Bronchial epithelial cell (primary cell): ENCODE measurements at regions not wholly inside any gene's neighbourhood (a gene's known extent, or its start where the extent isn't known, plus 50 kb on each side); places are given as distances from the start of the nearest gene placed in this dataset.

ENCODE experiments used
- DNase-seq: peaks from one replicate; pipeline ENCODE4 v3.0.0-alpha.2; 2010; ENCODE audit warnings: low read depth
- FAIRE-seq: peaks from 2 replicates; lab custom pipeline; 2011; peaks lifted over from hg19 to GRCh38; lab: Jason Lieb, UNC
- H3K27me3 ChIP-seq: 2 replicates; pipeline ENCODE4 v1.5.1; 2011; ENCODE audit warnings: low read length; ENCODE audit not compliant: control insufficient read depth, insufficient read depth
- H3K36me3 ChIP-seq: 2 replicates; pipeline ENCODE4 v1.5.1; 2011; ENCODE audit warnings: low read length; ENCODE audit not compliant: control insufficient read depth, insufficient read depth
- H3K4me3 ChIP-seq: 2 replicates; pipeline ENCODE4 v1.5.1; 2011; ENCODE audit warnings: mild to moderate bottlenecking, low read depth, low read length, control low read depth
- TF ChIP-seq, protein P1 (sequence below): IDR thresholded peaks from 2 replicates; pipeline ENCODE4 v1.5.1; 2011; ENCODE audit warnings: mild to moderate bottlenecking, moderate library complexity, low read length, control low read depth, inconsistent platforms; ENCODE audit not compliant: insufficient read depth, severe bottlenecking

DNA sequence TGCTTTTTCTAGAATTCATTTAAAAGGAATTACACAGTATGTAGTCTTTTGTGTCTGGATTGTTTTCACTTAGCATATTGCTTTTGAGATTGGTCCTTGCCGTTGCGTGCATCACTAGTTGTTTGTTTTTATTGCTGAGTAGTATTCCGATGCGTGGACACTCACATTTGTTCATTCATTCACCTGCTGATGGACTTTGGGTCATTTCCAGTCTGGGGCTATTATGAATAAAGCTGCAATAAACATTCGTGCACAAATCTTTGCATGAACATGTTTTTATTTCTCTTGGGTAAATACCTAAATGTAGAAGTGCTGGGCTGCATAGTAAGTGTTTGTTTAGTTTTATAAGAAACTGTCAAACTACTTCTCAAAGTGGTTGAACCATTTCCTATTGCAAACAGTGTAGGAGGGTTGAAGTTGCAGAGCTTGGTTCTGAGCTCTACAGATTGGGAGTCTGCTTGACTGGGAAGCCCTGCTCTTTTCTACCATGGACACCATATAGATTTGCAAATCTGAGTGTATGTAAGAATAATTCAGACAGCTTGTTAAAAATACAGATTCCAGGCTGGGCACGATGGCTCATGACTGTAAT lies 404.7 kb upstream of the PROX1 start:
- TF ChIP-seq, protein P1, sequence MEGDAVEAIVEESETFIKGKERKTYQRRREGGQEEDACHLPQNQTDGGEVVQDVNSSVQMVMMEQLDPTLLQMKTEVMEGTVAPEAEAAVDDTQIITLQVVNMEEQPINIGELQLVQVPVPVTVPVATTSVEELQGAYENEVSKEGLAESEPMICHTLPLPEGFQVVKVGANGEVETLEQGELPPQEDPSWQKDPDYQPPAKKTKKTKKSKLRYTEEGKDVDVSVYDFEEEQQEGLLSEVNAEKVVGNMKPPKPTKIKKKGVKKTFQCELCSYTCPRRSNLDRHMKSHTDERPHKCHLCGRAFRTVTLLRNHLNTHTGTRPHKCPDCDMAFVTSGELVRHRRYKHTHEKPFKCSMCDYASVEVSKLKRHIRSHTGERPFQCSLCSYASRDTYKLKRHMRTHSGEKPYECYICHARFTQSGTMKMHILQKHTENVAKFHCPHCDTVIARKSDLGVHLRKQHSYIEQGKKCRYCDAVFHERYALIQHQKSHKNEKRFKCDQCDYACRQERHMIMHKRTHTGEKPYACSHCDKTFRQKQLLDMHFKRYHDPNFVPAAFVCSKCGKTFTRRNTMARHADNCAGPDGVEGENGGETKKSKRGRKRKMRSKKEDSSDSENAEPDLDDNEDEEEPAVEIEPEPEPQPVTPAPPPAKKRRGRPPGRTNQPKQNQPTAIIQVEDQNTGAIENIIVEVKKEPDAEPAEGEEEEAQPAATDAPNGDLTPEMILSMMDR = no peak
- FAIRE-seq = no peak
- Histone ChIP-seq H3K4me3 (no peak overlapping the region), H3K27me3 (no peaks in the 10 kb centered on the region), H3K36me3 (no peaks in the 10 kb centered on the region)
- no peak for DNase-seq

DNA sequence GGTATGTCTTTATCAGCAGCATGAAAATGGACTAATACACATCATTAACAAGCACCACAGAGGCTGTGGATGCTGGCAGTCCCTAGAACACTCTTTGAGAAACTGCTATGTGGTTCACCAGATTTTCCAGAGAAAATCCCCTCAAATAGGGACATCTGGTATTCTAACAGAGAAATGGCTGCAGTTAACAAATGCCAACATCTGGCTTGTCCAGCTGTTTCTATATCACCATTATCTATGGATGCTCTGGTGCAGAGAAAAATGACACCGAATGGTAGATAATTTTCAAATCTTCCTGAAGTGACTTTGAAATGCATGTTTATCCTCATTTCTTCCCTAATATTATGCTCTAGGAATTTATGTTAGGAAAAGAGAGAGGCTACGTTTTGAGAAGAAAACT lies 403.5 kb upstream of the PROX1 start:
- Histone ChIP-seq H3K27me3 (no peaks in the 10 kb centered on the region), H3K4me3 (no peak overlapping the region)
- no peak for FAIRE-seq

DNA sequence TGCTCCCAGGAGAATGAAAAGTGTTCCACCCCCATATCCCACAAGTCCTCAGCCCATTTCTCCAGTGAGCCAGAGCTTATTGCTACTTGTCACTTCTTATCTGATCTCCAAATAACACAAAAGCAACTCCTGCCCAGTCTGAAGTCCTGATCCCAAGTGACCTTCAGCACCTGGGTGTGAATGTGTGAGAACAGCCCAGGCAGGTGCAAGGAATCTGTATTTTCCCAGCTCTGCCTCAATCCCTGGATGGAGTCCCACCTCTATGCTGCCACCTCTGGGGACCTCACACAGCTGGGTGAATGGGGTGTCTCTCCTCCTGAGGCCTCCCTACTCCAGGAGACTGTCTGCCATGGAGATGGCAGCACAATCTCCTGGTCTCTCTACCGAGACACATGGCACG lies 402.4 kb upstream of the PROX1 start:
- TF ChIP-seq, protein P1 = no peak
- FAIRE-seq = no peak
- H3K27me3 ChIP-seq = no peaks in the 10 kb centered on the region

More for the DNA sequence above, 403.5 kb upstream of the PROX1 start:
- TF ChIP-seq, protein P1 = no peak
- DNase-seq = no peak
- no peaks in the 10 kb centered on the region for H3K36me3 ChIP-seq

DNA sequence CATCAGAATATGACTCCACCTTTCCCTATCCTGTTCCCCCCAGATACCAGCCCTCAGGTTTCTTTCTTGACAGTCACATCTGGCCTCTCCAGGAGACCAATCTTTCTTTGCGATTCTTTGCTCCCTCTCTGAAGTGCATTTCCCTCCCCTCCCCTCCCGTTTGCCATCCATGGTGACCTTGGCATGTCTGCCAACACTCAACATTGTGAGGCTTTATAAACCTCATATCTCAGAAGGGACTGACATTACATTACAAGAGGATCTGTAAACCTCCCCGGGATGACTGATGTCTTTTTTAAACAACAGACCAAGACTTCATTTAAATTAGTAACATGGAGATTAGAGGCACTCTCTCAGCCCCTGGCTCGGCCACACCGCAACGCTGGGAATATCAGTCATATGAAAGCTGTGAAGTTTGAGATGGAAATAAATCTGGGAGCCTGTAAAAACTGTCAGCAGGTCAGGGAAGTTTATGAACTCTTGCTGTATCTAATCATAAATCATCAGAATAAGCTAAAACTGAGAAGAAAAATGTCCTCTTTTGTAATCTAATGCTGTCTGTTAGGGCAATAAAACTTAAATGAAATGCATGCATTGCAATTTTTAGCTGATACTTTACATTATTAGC lies 401.7 kb upstream of the PROX1 start:
- no peak for DNase-seq
- Histone ChIP-seq H3K4me3 (no peak overlapping the region), H3K36me3 (no peaks in the 10 kb centered on the region), H3K27me3 (no peaks in the 10 kb centered on the region)
- TF ChIP-seq, protein P1 = no peak
- no peak for FAIRE-seq

More for the DNA sequence above, 402.4 kb upstream of the PROX1 start:
- no peak overlapping the region for H3K4me3 ChIP-seq
- no peak for DNase-seq
- no peaks in the 10 kb centered on the region for H3K36me3 ChIP-seq

DNA sequence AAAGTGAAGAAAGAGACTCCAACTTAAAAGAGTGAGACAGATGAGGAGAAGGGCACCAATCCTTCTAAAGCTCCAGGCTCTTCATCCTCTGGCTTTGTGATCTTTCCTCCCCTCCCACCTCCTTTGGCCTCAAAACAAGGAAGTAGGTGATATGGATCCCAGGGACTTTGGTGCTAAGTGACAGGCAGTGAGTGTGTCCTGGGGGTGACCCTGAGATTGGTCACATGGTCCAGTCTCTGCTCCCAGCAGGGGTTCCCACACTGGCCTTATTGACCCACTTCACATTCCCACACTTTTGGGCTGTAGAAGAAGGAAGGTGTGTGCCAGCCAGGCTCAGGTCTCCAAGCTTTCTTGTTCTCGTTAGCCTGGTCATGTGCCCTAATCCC lies 401.2 kb upstream of the PROX1 start:
- TF ChIP-seq, protein P1 = no peak
- H3K4me3 ChIP-seq = no peak overlapping the region
- FAIRE-seq (no peak), DNase-seq (no peak)
- no peaks in the 10 kb centered on the region for H3K27me3 ChIP-seq
- H3K36me3 ChIP-seq = no peaks in the 10 kb centered on the region

DNA sequence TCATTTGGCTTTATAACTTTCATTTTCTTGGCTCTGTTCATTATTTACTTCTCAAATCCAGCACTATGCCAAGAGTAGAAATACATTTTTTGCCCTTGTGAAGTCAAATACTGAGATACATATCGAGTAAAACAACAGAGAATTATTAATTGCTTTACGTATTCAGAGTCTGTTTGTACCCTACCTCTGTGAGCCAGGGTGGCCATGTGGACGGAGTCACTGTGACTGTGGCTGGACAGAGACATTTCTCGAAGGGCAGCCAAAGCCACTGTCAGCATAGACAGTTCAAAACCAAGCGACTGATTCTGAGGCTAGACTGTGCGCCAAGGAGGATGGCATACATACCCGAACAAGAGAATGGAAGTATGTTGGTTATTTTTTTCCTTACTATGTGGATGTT lies 391.0 kb upstream of the PROX1 start:
- Histone ChIP-seq H3K27me3 (no peaks in the 10 kb centered on the region), H3K4me3 (no peak overlapping the region), H3K36me3 (no peaks in the 10 kb centered on the region)
- DNase-seq (no peak), FAIRE-seq (no peak)
- TF ChIP-seq, protein P1 = no peak
